Mesenchymal stem cell (in vitro differentiated cells and primary cell): ENCODE measurements at regions not wholly inside any gene's neighbourhood (a gene's known extent, or its start where the extent isn't known, plus 50 kb on each side); places are given as distances from the start of the nearest gene placed in this dataset.

Experiments used
- DNase-seq: peaks from one replicate; pipeline ENCODE4 v3.0.0-alpha.2; 2013
- H2AFZ ChIP-seq: one replicate; pipeline ENCODE4 v1.6.1; 2013; ENCODE audit warnings: low read depth, mild to moderate bottlenecking, control low read depth, inconsistent platforms, low read length, moderate library complexity
- H2AK5ac ChIP-seq: 2 replicates; pipeline ENCODE4 v1.6.1; 2013; ENCODE audit warnings: low read length, moderate library complexity, mild to moderate bottlenecking, inconsistent platforms; ENCODE audit not compliant: severe bottlenecking
- H2BK120ac ChIP-seq: one replicate; pipeline ENCODE4 v1.6.1; 2013; ENCODE audit warnings: low read depth, mild to moderate bottlenecking, inconsistent platforms, low read length, moderate library complexity
- H2BK12ac ChIP-seq, 2 experiments: one replicate each; pipeline ENCODE4 v1.6.1; 2013; ENCODE audit warnings: inconsistent platforms in 2 of 2, low read length in 2 of 2, mild to moderate bottlenecking in 2 of 2, moderate library complexity in 2 of 2, control low read depth in 1 of 2
- H2BK15ac ChIP-seq: one replicate; pipeline ENCODE4 v1.6.1; 2013; ENCODE audit warnings: mild to moderate bottlenecking, low read depth, inconsistent platforms; ENCODE audit not compliant: poor library complexity, severe bottlenecking
- H2BK5ac ChIP-seq: 2 replicates; pipeline ENCODE4 v1.6.1; 2013; ENCODE audit warnings: low read depth, mild to moderate bottlenecking, low read length, control low read depth, inconsistent platforms; ENCODE audit not compliant: poor library complexity, severe bottlenecking
- H3K14ac ChIP-seq, 2 experiments: one replicate each; pipeline ENCODE4 v1.6.1; 2013; ENCODE audit warnings: inconsistent platforms in 2 of 2, low read length in 2 of 2, control low read depth in 1 of 2, mild to moderate bottlenecking in 1 of 2, moderate library complexity in 1 of 2
- H3K18ac ChIP-seq, 2 experiments: one replicate each; pipeline ENCODE4 v1.6.1; 2013; ENCODE audit warnings: inconsistent platforms in 2 of 2, low read length in 2 of 2, control low read depth in 1 of 2, low read depth in 1 of 2, mild to moderate bottlenecking in 1 of 2
- H3K23ac ChIP-seq, 2 experiments: one replicate each; pipeline ENCODE4 v1.6.1; 2013; ENCODE audit warnings: inconsistent platforms in 2 of 2, low read length in 2 of 2, mild to moderate bottlenecking in 2 of 2, moderate library complexity in 2 of 2, control low read depth in 1 of 2
- H3K27ac ChIP-seq: 2 replicates; pipeline ENCODE4 v1.5.1; 2013; ENCODE audit warnings: mild to moderate bottlenecking, moderate library complexity, low read length, control low read depth, inconsistent platforms; ENCODE audit not compliant: poor library complexity, severe bottlenecking
- H3K27me3 ChIP-seq, 2 experiments: 2 replicates each; pipeline versions ENCODE4 v1.6.1 to v1.7.0; 2013; ENCODE audit warnings: low read length in 2 of 2, mild to moderate bottlenecking in 2 of 2, moderate library complexity in 2 of 2, control low read depth in 1 of 2, inconsistent platforms in 1 of 2; ENCODE audit not compliant: control insufficient read depth in 1 of 2, insufficient read depth in 1 of 2
- H3K36me3 ChIP-seq, 2 experiments: 2 replicates each; pipeline versions ENCODE4 v1.6.1 to v1.7.0; 2013; ENCODE audit warnings: low read length in 2 of 2, control low read depth in 1 of 2, inconsistent platforms in 1 of 2, low read depth in 1 of 2, mild to moderate bottlenecking in 1 of 2; ENCODE audit not compliant: insufficient read depth in 2 of 2, control insufficient read depth in 1 of 2
- H3K4ac ChIP-seq, 2 experiments: one replicate each; pipeline ENCODE4 v1.6.1; 2013; ENCODE audit warnings: inconsistent platforms in 2 of 2, low read length in 2 of 2, mild to moderate bottlenecking in 2 of 2, moderate library complexity in 2 of 2, control low read depth in 1 of 2, low read depth in 1 of 2
- H3K4me1 ChIP-seq: 2 replicates; pipeline ENCODE4 v1.6.1; 2013; ENCODE audit warnings: low read depth, low read length, control low read depth; ENCODE audit not compliant: control insufficient read depth, insufficient read depth
- H3K4me2 ChIP-seq: 2 replicates; pipeline ENCODE4 v1.6.1; 2013; ENCODE audit warnings: low read length, mild to moderate bottlenecking, inconsistent platforms; ENCODE audit not compliant: poor library complexity, severe bottlenecking
- H3K4me3 ChIP-seq, 2 experiments: 2 replicates each; pipeline versions ENCODE4 v1.5.1 to v1.7.0; 2013; ENCODE audit warnings: low read length in 2 of 2, mild to moderate bottlenecking in 2 of 2, control low read depth in 1 of 2, low read depth in 1 of 2; ENCODE audit not compliant: insufficient read depth in 1 of 2
- H3K79me1 ChIP-seq: replicated peaks from 2 replicates; pipeline ENCODE4 v1.6.1; 2013; ENCODE audit warnings: mild to moderate bottlenecking, control low read depth, low read length, inconsistent platforms; ENCODE audit not compliant: poor library complexity, severe bottlenecking
- H3K9ac ChIP-seq: 2 replicates; pipeline ENCODE4 v1.7.0; 2013; ENCODE audit warnings: mild to moderate bottlenecking, low read length, moderate library complexity
- H3K9me3 ChIP-seq: 2 replicates; pipeline ENCODE4 v1.7.0; 2013; ENCODE audit warnings: mild to moderate bottlenecking, low read length; ENCODE audit not compliant: control insufficient read depth
- H4K8ac ChIP-seq: one replicate; pipeline ENCODE4 v1.6.1; 2013; ENCODE audit warnings: inconsistent platforms, mild to moderate bottlenecking, low read length, moderate library complexity
- H4K91ac ChIP-seq: one replicate; pipeline ENCODE4 v1.6.1; 2013; ENCODE audit warnings: mild to moderate bottlenecking, low read length, inconsistent platforms
- WGBS: methylation state at CpG from one replicate; pipeline ENCODE4 v1.1.7; 2013; ENCODE audit warnings: mixed read lengths; 5-methylcytosine and 5-hydroxymethylcytosine counted together

- Histone ChIP-seq H3K4me2 (no peak overlapping the region), H2BK12ac (no peak overlapping the region), H2AK5ac (no peak overlapping the region), H3K4me1 (no peaks in the 10 kb centered on the region), H3K27ac (no peak overlapping the region), H3K9me3 (no peaks in the 10 kb centered on the region), H2AFZ (no peak overlapping the region), H3K79me1 (no peaks in the 10 kb centered on the region), H2BK15ac (no peak overlapping the region), H3K36me3 (no peaks in the 10 kb centered on the region), H2BK120ac (no peak overlapping the region), H3K4me3 (no peak overlapping the region), H3K18ac (no peak overlapping the region), H4K8ac (no peak overlapping the region), H3K23ac (no peak overlapping the region), H2BK5ac (no peak overlapping the region), H3K4ac (no peak overlapping the region), H3K27me3 (no peaks in the 10 kb centered on the region), H3K14ac (no peak overlapping the region), H3K9ac (no peak overlapping the region), H4K91ac (no peak overlapping the region)
- 87% methylated on average over 11 of the region's 11 CpGs for WGBS
- no peak for DNase-seq
Observed at GRCh38 chr7:121620953-121621606, 225.0 kb upstream of the FAM3C start.

DNA sequence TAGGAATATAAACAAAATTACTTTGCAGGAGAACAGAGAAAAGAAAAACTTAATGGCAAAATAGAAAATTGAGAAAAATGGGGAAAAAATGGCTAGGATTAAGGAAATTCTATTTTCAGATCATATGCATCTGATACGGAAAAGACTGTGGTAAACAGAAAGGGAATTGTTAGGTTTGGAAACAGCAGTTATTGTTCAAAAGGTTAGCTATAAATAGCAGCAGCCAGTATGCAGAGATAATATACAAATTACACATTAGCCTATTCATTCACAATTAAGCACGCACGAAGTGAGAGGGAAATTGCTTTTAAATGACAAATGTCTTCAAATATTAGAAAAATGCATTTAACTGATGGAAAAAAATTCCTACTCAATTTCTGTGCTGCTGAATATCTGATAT lies 224.1 kb upstream of the FAM3C start:
- Histone ChIP-seq H3K36me3 (no peaks in the 10 kb centered on the region), H3K4me3 (no peak overlapping the region), H3K79me1 (no peaks in the 10 kb centered on the region), H2BK120ac (no peak overlapping the region), H2BK15ac (no peak overlapping the region), H2AFZ (no peak overlapping the region), H4K8ac (no peak overlapping the region), H2BK5ac (no peak overlapping the region), H4K91ac (no peak overlapping the region), H3K18ac (no peak overlapping the region), H3K4ac (no peak overlapping the region), H3K9me3 (no peaks in the 10 kb centered on the region), H2AK5ac (no peak overlapping the region), H2BK12ac (no peak overlapping the region), H3K4me2 (no peak overlapping the region), H3K23ac (no peak overlapping the region), H3K4me1 (no peaks in the 10 kb centered on the region), H3K9ac (no peak overlapping the region), H3K27me3 (no peaks in the 10 kb centered on the region), H3K27ac (no peak overlapping the region), H3K14ac (no peak overlapping the region)
- WGBS, result 75% methylated on average over 1 of the region's 3 CpGs
- no peak for DNase-seq

DNA sequence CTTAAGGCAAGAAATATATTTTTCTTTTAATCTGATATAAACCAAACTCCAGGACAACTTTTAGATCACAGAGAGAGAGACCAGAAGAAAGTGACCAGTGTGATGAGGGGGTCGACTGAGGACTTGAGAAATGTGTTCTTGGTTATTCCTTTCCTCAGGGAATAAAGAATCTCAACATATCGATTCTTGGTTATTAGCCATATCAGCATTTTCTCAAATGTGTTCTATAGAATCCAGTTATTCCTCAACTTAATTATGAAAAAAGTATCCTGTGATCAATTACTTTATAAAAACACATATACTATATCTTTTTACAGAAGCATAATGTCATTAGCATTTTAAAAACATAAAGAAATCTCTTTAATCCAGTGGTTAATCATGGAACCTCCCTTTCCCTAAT lies 222.1 kb upstream of the FAM3C start:
- no peak overlapping the region for H3K18ac ChIP-seq
- H3K36me3 ChIP-seq, result no peaks in the 10 kb centered on the region
- no peaks in the 10 kb centered on the region for H3K9me3 ChIP-seq
- DNase-seq, result no peak
- no peak overlapping the region for H2BK15ac ChIP-seq
- H2BK120ac ChIP-seq, result no peak overlapping the region
- no CpG with 5 or more reads among the region's 2 CpGs for WGBS
- no peak overlapping the region for H3K4me3 ChIP-seq
- H4K91ac ChIP-seq, result no peak overlapping the region
- H3K14ac ChIP-seq, result no peak overlapping the region
- no peak overlapping the region for H3K4me2 ChIP-seq
- no peaks in the 10 kb centered on the region for H3K4me1 ChIP-seq
- no peaks in the 10 kb centered on the region for H3K27me3 ChIP-seq
- H3K4ac ChIP-seq, result no peak overlapping the region
- H3K23ac ChIP-seq, result no peak overlapping the region
- H3K9ac ChIP-seq, result no peak overlapping the region
- H4K8ac ChIP-seq, result no peak overlapping the region
- no peaks in the 10 kb centered on the region for H3K79me1 ChIP-seq
- H2AFZ ChIP-seq, result no peak overlapping the region
- H2BK5ac ChIP-seq, result no peak overlapping the region
- H3K27ac ChIP-seq, result no peak overlapping the region
- H2BK12ac ChIP-seq, result no peak overlapping the region
- no peak overlapping the region for H2AK5ac ChIP-seq

DNA sequence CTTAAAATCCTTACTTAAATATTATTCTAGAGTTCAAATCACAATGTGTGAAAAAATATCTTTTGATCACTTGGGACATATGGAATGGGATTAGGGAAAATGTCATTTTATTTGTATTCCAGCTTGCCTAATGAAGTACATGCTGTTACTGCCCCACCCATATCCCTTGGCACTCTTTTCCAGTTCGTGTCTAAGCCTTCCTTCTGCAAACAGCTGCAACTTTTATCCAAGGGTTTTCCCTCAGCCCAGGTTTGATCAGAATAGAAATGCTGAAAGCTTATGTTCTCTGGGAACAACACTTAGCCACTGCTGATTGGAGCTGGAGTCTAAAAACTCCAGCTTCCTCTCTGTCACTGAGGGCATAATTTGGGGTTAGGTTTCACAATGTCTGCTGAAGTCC lies 214.1 kb upstream of the FAM3C start:
- H3K79me1 ChIP-seq, result no peaks in the 10 kb centered on the region
- H3K9me3 ChIP-seq, result no peaks in the 10 kb centered on the region
- DNase-seq, result no peak
- no peak overlapping the region for H2BK5ac ChIP-seq
- no peak overlapping the region for H4K91ac ChIP-seq
- H2AK5ac ChIP-seq, result no peak overlapping the region
- no peak overlapping the region for H3K18ac ChIP-seq
- no peaks in the 10 kb centered on the region for H3K36me3 ChIP-seq
- no peak overlapping the region for H3K9ac ChIP-seq
- H3K27me3 ChIP-seq, result no peaks in the 10 kb centered on the region
- no peak overlapping the region for H4K8ac ChIP-seq
- no peak overlapping the region for H3K4me3 ChIP-seq
- no peak overlapping the region for H2BK12ac ChIP-seq
- no peak overlapping the region for H3K23ac ChIP-seq
- H2AFZ ChIP-seq, result no peak overlapping the region
- H2BK120ac ChIP-seq, result no peak overlapping the region
- no peak overlapping the region for H3K4me2 ChIP-seq
- H3K4ac ChIP-seq, result no peak overlapping the region
- H2BK15ac ChIP-seq, result no peak overlapping the region
- WGBS, result 55% methylated on average over 1 of the region's 1 CpG
- H3K4me1 ChIP-seq, result no peaks in the 10 kb centered on the region
- H3K27ac ChIP-seq, result no peak overlapping the region
- no peak overlapping the region for H3K14ac ChIP-seq
